AG04450 (cell line): ENCODE measurements at regions not wholly inside any gene's neighbourhood (a gene's known extent, or its start where the extent isn't known, plus 50 kb on each side); places are given as distances from the start of the nearest gene placed in this dataset.
"Not testable (repeated sequence)": the region's sequence is repeated elsewhere in the genome, so short reads cannot be mapped to it uniquely, and the experiment has no call there.

Experiments used
- CTCF ChIA-PET: fragments of 300-600, 350-600 bp; formaldehyde crosslinking; extraction: SDS; loops from one replicate; lab custom pipeline; 2022; ENCODE audit warnings: antibody characterized with exemption, inconsistent platforms; lab: Charles Lee
- POLR2A ChIA-PET: fragments of 350-600 bp; formaldehyde crosslinking; extraction: SDS; loops from one replicate; lab custom pipeline; 2021; ENCODE audit warnings: antibody characterized with exemption, inconsistent platforms; lab: Yijun Ruan, JAX
- DNase-seq: peaks from one replicate; pipeline ENCODE4 v3.0.0-alpha.2; 2011; ENCODE audit warnings: low read depth, low spot score
- H3K27ac ChIP-seq: one replicate; pipeline ENCODE4 v1.5.1; 2012; ENCODE audit warnings: low read depth, low read length, control low read depth
- H3K27me3 ChIP-seq: one replicate; pipeline ENCODE4 v1.6.0; 2012; ENCODE audit warnings: low read length; ENCODE audit not compliant: control insufficient read depth, insufficient read depth
- H3K4me3 ChIP-seq: 2 replicates; pipeline ENCODE4 v1.5.1; 2011; ENCODE audit warnings: mild to moderate bottlenecking, low read depth, low read length, control low read depth
- H3K9me3 ChIP-seq: 2 replicates; pipeline ENCODE4 v1.5.1; 2012; ENCODE audit warnings: low read length; ENCODE audit not compliant: control insufficient read depth, insufficient read depth
- TF ChIP-seq, protein P1 (sequence below): IDR thresholded peaks from 2 replicates; pipeline ENCODE4 v1.5.1; 2011; ENCODE audit warnings: low read depth, low read length, control low read depth, inconsistent platforms

DNA sequence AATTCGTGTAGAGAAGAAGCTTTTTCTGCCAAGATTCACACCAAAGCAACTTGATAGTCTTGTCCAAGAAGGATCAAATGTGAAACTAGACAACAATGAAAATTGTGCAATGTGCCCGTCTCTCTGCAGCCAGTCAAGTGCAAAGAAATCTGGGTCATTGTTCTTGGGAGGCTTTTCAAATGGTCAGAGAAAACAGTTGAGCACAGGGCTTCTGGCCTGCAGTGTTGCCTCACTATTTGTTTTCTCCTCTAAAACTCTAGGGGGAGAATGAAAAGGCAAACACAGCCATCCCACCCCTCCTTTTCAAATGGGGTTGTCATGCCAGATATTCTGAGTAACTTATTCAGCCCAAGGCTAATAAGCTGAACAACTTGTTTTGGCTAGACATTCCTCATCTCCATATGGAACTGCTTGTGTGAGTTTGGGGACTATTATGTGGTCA lies 417.6 kb upstream of the CDIN1 start:
- TF ChIP-seq, protein P1, sequence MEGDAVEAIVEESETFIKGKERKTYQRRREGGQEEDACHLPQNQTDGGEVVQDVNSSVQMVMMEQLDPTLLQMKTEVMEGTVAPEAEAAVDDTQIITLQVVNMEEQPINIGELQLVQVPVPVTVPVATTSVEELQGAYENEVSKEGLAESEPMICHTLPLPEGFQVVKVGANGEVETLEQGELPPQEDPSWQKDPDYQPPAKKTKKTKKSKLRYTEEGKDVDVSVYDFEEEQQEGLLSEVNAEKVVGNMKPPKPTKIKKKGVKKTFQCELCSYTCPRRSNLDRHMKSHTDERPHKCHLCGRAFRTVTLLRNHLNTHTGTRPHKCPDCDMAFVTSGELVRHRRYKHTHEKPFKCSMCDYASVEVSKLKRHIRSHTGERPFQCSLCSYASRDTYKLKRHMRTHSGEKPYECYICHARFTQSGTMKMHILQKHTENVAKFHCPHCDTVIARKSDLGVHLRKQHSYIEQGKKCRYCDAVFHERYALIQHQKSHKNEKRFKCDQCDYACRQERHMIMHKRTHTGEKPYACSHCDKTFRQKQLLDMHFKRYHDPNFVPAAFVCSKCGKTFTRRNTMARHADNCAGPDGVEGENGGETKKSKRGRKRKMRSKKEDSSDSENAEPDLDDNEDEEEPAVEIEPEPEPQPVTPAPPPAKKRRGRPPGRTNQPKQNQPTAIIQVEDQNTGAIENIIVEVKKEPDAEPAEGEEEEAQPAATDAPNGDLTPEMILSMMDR = no peak
- CTCF ChIA-PET = no interaction called here
- no peak overlapping the region for H3K4me3 ChIP-seq
- POLR2A ChIA-PET = no interaction called here
- H3K9me3 ChIP-seq = peaks cover 3% of the 10 kb centered on the region; the same call in 1 of the 2 replicates
- H3K27ac ChIP-seq = no peak overlapping the region
- no peaks in the 10 kb centered on the region for H3K27me3 ChIP-seq
- DNase-seq = no peak

DNA sequence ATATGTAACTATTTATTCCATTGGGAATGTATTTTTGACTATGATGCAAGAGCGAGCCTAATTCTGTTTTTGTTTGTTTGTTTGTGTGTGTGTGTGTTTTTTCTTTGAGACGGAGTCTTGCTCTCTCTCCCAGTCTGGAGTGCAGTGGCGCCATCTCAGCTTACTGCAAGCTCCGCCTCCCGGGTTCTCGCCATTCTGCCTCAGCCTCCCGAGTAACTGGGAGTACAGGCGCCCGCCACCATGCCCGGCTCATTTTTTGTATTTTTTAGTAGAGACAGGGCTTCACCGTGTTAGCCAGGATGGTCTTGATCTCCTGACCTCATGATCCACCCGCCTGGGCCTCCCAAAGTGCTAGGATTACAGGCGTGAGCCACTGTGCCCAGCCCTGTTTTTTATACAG lies 415.4 kb upstream of the CDIN1 start:
- H3K9me3 ChIP-seq, POLR2A ChIA-PET, H3K27me3 ChIP-seq, CTCF ChIA-PET, DNase-seq, H3K4me3 ChIP-seq, H3K27ac ChIP-seq: not testable (repeated sequence)

DNA sequence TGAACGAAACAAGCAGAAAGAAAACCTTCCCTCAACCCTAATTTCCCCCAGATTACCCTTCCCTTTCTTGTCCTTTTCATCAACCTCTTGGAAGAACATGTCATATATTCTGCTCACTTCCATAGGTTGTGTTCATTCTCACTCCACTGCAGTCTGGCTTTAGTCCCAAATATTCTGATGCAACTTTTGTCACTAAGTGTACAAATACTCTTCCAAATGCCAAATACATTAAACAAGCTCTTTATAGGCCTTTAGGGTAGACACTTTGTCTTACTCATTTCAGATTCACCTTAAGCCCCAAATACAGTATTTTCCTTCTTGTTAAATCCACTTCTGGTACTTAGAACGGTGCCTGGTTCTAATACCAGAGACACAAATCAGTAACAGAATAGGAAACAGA lies 406.5 kb upstream of the CDIN1 start:
- Histone ChIP-seq H3K27me3 (no peaks in the 10 kb centered on the region), H3K9me3 (no peaks in the 10 kb centered on the region), H3K4me3 (no peak overlapping the region), H3K27ac (no peak overlapping the region)
- TF ChIP-seq, protein P1 = no peak
- DNase-seq = no peak
- ChIA-PET CTCF (interaction anchor here (1.5 kb wide), 1 partner anchor 422 kb away, joined by 5 read pairs; no protein-coding TSS in a partner anchor), POLR2A (no interaction called here)

DNA sequence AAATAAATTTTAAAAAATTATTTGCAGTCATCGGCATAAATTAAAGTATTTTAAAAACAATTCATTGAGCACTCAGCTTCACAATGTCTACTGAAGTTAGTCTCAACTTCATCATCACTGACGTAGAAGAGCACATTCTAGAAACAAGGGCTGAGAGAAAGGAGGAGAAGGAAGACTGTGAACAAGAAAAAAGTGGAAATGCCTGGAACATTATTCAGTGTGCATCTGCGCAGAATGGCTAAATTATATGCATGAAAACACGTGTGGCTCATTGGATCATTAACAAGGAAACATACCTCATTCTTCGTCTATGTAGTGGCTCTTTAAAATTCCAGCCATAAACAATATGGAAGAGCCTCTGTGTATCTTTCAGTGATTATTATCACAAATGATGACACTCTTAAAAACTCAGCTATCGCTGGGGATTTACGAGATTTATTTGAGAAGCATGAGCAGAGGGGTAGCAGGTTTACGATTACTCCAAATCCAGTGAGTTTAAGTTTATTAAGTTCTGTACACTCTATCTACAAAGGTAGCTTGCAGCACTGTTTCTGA lies 404.2 kb upstream of the CDIN1 start:
- POLR2A ChIA-PET = no interaction called here
- CTCF ChIA-PET = interaction anchor here (1.4 kb wide), 1 partner anchor 423 kb away, joined by 4 read pairs; no protein-coding TSS in a partner anchor

DNA sequence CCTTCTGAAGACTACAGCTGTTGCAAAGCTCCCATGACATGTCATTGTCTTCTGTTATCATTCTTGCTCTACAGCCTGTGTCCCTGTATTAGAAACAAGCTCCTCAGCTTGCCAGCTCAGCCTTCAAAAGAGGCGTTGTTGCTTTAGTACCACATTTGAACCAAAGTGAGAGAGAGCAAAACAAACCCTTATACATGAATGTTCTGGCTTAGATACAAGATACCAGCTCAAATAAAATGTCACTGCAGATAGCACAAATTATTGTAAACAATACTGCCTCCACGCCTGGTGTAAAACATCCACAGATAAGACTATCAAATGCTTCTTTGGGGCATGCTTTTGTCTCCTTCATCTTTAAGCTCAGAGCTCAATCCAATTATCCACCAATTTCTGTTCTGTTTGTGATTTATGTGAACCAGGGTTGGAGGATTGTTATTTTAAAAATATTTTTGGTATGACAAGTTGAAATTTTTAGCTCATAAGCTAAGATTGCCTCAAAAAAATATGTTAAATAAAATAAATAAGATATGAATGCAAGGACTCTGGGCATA lies 403.6 kb upstream of the CDIN1 start:
- POLR2A ChIA-PET = no interaction called here
- TF ChIP-seq, protein P1 = no peak
- CTCF ChIA-PET = interaction anchor here (1.4 kb wide), 1 partner anchor 424 kb away, joined by 4 read pairs; no protein-coding TSS in a partner anchor
- Histone ChIP-seq H3K9me3 (no peaks in the 10 kb centered on the region), H3K4me3 (no peak overlapping the region), H3K27me3 (no peaks in the 10 kb centered on the region), H3K27ac (no peak overlapping the region)
- DNase-seq = no peak

More for the DNA sequence above, 404.2 kb upstream of the CDIN1 start:
- Histone ChIP-seq H3K27ac (no peak overlapping the region), H3K4me3 (no peak overlapping the region), H3K27me3 (no peaks in the 10 kb centered on the region), H3K9me3 (no peaks in the 10 kb centered on the region)
- TF ChIP-seq, protein P1 = no peak
- DNase-seq = no peak
